Lower leg skin (tissue), 4 donors: ENCODE measurements at regions not wholly inside any gene's neighbourhood (a gene's known extent, or its start where the extent isn't known, plus 50 kb on each side); places are given as distances from the start of the nearest gene placed in this dataset.

Experiments
- DNase-seq, 2 donors: peaks; one replicate each; pipeline ENCODE4 v3.0.0-alpha.2; 2019; ENCODE audit warnings: low spot score in 2 of 2
- H3K4me3 ChIP-seq: fragments of 200-600 bp; sonication (generic); 2 replicates; pipeline ENCODE4 v1.5.1; 2017; ENCODE audit warnings: mild to moderate bottlenecking, low read depth; ENCODE audit not compliant: poor library complexity, severe bottlenecking
- CTCF ChIP-seq, 3 donors: fragments of 450-650 bp; IDR thresholded peaks; one replicate each; pipeline ENCODE4 v1.5.1; 2016; ENCODE audit warnings: antibody characterized with exemption in 3 of 3, mild to moderate bottlenecking in 3 of 3, moderate library complexity in 2 of 3
- POLR2A ChIP-seq, 2 donors: fragments of 450-650 bp; IDR thresholded peaks; one replicate each; pipeline ENCODE4 v1.6.1; 2016 to 2017; ENCODE audit warnings: antibody characterized with exemption in 2 of 2, mild to moderate bottlenecking in 1 of 2, moderate library complexity in 1 of 2
- WGBS, 2 donors: methylation state at CpG; one replicate each; pipeline ENCODE4 v1.1.5; 2018; 5-methylcytosine and 5-hydroxymethylcytosine counted together
- intact Hi-C: fragments of 100-400 bp; cut with DNase I; formaldehyde crosslinking; loops from one replicate; pipeline ENCODE4 v1.15.0; 2023; ENCODE audit warnings: low total_unique reads

- no peak overlapping the region for H3K4me3 ChIP-seq
- WGBS, 2 donors: 75 to 92% methylated on average over 4 of the region's 4 CpGs
- intact Hi-C loops: no loop called here
- peak in 1 of 2 donors; percentile 68 for DNase-seq
- no peak for TF ChIP-seq CTCF (IDR thresholded peaks at IDR 0.05)
- no peak for TF ChIP-seq POLR2A (IDR thresholded peaks at IDR 0.05)
These were observed 289.3 kb upstream of the ZMIZ1 start for GRCh38 chr10:78779339-78779955.

- DNase-seq: peak in 1 of 2 donors; percentile 54
- TF ChIP-seq POLR2A (IDR thresholded peaks at IDR 0.05) (no peak), CTCF (IDR thresholded peaks at IDR 0.05) (no peak)
- intact Hi-C loops: no loop called here
- 94 to 98% methylated on average over 5 to 8 of the region's 8 CpGs for WGBS, 2 donors
- H3K4me3 ChIP-seq: no peak overlapping the region
These were observed 288.2 kb upstream of the ZMIZ1 start for GRCh38 chr10:78780551-78780961.

GRCh38 chr10:78781251-78781913, 287.4 kb upstream of the ZMIZ1 start:
- H3K4me3 ChIP-seq: no peak overlapping the region
- DNase-seq: peak in 1 of 2 donors; percentile 83
- 91 to 93% methylated on average over 10 of the region's 10 CpGs for WGBS, 2 donors
- intact Hi-C loops: no loop called here
- no peak for TF ChIP-seq POLR2A (IDR thresholded peaks at IDR 0.05)
- no peak for TF ChIP-seq CTCF (IDR thresholded peaks at IDR 0.05)

GRCh38 chr10:78781991-78782390, 286.8 kb upstream of the ZMIZ1 start:
- H3K4me3 ChIP-seq: no peak overlapping the region
- WGBS, 2 donors: 93 to 95% methylated on average over 6 of the region's 6 CpGs
- intact Hi-C loops: no loop called here
- peak in 1 of 2 donors; percentile 75 for DNase-seq
- no peak for TF ChIP-seq CTCF (IDR thresholded peaks at IDR 0.05)
- TF ChIP-seq POLR2A (IDR thresholded peaks at IDR 0.05): no peak

GRCh38 chr10:78782441-78782840, 286.3 kb upstream of the ZMIZ1 start:
- no peak overlapping the region for H3K4me3 ChIP-seq
- intact Hi-C loops: no loop called here
- WGBS, 2 donors: 96% methylated on average over 6 of the region's 6 CpGs
- DNase-seq: peak in 1 of 2 donors; percentile 76
- no peak for TF ChIP-seq POLR2A (IDR thresholded peaks at IDR 0.05)
- TF ChIP-seq CTCF (IDR thresholded peaks at IDR 0.05): no peak
